Stomach (tissue), 8 donors: ENCODE measurements at regions not wholly inside any gene's neighbourhood (a gene's known extent, or its start where the extent isn't known, plus 50 kb on each side); places are given as distances from the start of the nearest gene placed in this dataset.
"Not testable (repeated sequence)": the region's sequence is repeated elsewhere in the genome, so short reads cannot be mapped to it uniquely, and the experiment has no call there.

Experiments
- DNase-seq, 2 donors: peaks; one replicate each; pipeline versions ENCODE4 v3.0.0 to v3.0.0-alpha.2; 2013 to 2019
- H3K27ac ChIP-seq, 5 donors: fragments of 200-600 bp in 4 of 5; sonication (generic) in 4 of 5; one replicate each; pipeline ENCODE4 v1.5.1; 2013 to 2019; ENCODE audit warnings: mild to moderate bottlenecking in 1 of 5, moderate library complexity in 1 of 5
- H3K27me3 ChIP-seq, 3 donors: fragments of 200-600 bp; sonication (generic); one replicate each; pipeline ENCODE4 v1.5.1; 2017 to 2019; ENCODE audit warnings: mixed run types in 1 of 3
- H3K36me3 ChIP-seq, 4 donors: fragments of 200-600 bp; sonication (generic); 1 replicate in 3 of 4; 2 replicates in 1 of 4; pipeline ENCODE4 v1.5.1; 2016 to 2019
- H3K4me1 ChIP-seq, 4 donors: fragments of 200-600 bp; sonication (generic); one replicate each; pipeline ENCODE4 v1.5.1; 2016 to 2019
- H3K4me3 ChIP-seq, 4 donors: fragments of 200-600 bp; sonication (generic) in 3 of 4; one replicate each; pipeline ENCODE4 v1.5.1; 2016 to 2019; ENCODE audit warnings: mild to moderate bottlenecking in 1 of 4
- H3K9me3 ChIP-seq, 4 donors: fragments of 200-600 bp; sonication (generic); one replicate each; pipeline ENCODE4 v1.5.1; 2016 to 2019
- EP300 ChIP-seq: sonication (generic); formaldehyde crosslinking; IDR thresholded peaks from one replicate; pipeline ENCODE4 v1.6.1; 2017; ENCODE audit warnings: antibody characterized with exemption
- POLR2A ChIP-seq, 4 donors: fragments of 450-650 bp; IDR thresholded peaks; one replicate each; pipeline ENCODE4 v1.6.1; 2016; ENCODE audit warnings: antibody characterized with exemption in 4 of 4, control low read depth in 2 of 4, mild to moderate bottlenecking in 1 of 4, moderate library complexity in 1 of 4
- POLR2AphosphoS5 ChIP-seq, 3 donors: sonication (generic); formaldehyde crosslinking; IDR thresholded peaks; one replicate each; pipeline ENCODE4 v1.6.1; 2016; ENCODE audit warnings: antibody characterized with exemption in 3 of 3
- WGBS, 5 donors: extraction: QIAGEN DNeasy Blood & Tissue Kit in 3 of 5; methylation state at CpG; one replicate each; pipeline versions ENCODE4 v1.1.5 to v1.1.7; 2013 to 2018; 5-methylcytosine and 5-hydroxymethylcytosine counted together
- intact Hi-C: fragments of 100-400 bp; cut with DNase I; formaldehyde crosslinking; loops from one replicate; pipeline ENCODE4 v1.15.1; 2023; ENCODE audit warnings: low total_unique reads
- TF ChIP-seq, protein P1 (sequence below), 7 experiments: fragments of 450-650 bp in 4 of 7; fragments of 200-600 bp in 3 of 7; sonication (generic) in 3 of 7; IDR thresholded peaks; one replicate each; pipeline ENCODE4 v1.5.1; 2016 to 2019; ENCODE audit warnings: antibody characterized with exemption in 7 of 7, control low read depth in 2 of 7, mild to moderate bottlenecking in 1 of 7
- donor health status: healthy with polysubstance abuse.
- donor health status: Bipolar disorder and iron deficiency.
- donor health status: healthy.

DNA sequence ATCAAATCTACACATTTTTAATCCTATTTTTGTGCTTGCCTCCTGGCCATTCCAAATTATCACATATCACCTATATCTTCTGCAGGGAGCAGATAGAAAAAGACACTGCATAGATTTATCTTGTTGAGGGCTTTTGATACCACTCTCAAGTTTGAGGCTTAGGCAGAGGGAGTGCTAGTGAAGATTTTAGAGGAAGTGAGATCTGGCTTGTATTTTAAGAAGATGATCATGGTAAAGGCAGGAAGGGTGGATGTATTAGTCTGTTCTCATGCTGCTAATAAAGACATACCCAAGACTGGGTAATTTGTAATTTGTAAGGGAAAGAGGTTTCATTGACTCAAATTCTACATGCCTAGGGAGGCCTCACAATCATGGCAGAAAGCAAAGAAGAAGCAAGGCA, 220.9 kb upstream of the TUT7 start:
- Histone ChIP-seq H3K4me1 (no peaks in the 10 kb centered on the region), H3K9me3 (no peaks in the 10 kb centered on the region), H3K27me3 (no peaks in the 10 kb centered on the region), H3K36me3 (no peaks in the 10 kb centered on the region), H3K4me3 (no peak overlapping the region), H3K27ac (no peak overlapping the region)
- intact Hi-C loops = no loop called here
- TF ChIP-seq, protein P1, sequence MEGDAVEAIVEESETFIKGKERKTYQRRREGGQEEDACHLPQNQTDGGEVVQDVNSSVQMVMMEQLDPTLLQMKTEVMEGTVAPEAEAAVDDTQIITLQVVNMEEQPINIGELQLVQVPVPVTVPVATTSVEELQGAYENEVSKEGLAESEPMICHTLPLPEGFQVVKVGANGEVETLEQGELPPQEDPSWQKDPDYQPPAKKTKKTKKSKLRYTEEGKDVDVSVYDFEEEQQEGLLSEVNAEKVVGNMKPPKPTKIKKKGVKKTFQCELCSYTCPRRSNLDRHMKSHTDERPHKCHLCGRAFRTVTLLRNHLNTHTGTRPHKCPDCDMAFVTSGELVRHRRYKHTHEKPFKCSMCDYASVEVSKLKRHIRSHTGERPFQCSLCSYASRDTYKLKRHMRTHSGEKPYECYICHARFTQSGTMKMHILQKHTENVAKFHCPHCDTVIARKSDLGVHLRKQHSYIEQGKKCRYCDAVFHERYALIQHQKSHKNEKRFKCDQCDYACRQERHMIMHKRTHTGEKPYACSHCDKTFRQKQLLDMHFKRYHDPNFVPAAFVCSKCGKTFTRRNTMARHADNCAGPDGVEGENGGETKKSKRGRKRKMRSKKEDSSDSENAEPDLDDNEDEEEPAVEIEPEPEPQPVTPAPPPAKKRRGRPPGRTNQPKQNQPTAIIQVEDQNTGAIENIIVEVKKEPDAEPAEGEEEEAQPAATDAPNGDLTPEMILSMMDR (IDR thresholded peaks at IDR 0.05) = no peak
- TF ChIP-seq POLR2AphosphoS5 (IDR thresholded peaks at IDR 0.05) (no peak), EP300 (no peak), POLR2A (IDR thresholded peaks at IDR 0.05) (no peak)
- no peak for DNase-seq

DNA sequence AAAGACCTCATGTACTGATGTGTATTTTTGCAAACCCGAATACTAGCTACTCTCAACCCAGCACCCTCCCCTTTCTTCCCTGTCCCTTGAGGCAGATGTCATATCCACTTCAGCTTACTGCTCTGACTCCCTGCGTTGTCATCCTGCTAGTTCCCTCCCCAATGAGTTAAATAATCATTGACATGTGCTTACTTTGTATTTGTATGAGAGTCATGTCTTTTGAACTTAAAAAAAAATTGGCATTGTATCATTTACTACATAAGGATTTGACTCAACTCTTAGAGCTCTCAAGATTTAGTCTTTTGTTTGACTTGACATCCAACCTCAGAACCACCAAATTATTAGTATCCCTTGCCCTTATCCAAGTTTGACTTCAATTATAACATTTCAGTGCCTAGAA, 219.7 kb upstream of the TUT7 start:
- Histone ChIP-seq H3K27ac (no peak overlapping the region), H3K27me3 (no peaks in the 10 kb centered on the region), H3K4me3 (no peak overlapping the region), H3K4me1 (no peaks in the 10 kb centered on the region), H3K36me3 (no peaks in the 10 kb centered on the region), H3K9me3 (peaks cover 0 to 7% (median 3%) of the 10 kb centered on the region in 4 donors)
- DNase-seq = no peak
- WGBS, 5 donors = 60 to 78% (median 73%) methylated on average over 2 of the region's 2 CpGs
- intact Hi-C loops = no loop called here
- no peak for TF ChIP-seq POLR2AphosphoS5 (IDR thresholded peaks at IDR 0.05)
- TF ChIP-seq, protein P1 (IDR thresholded peaks at IDR 0.05) = no peak
- TF ChIP-seq POLR2A (IDR thresholded peaks at IDR 0.05) = no peak
- TF ChIP-seq EP300 = no peak

DNA sequence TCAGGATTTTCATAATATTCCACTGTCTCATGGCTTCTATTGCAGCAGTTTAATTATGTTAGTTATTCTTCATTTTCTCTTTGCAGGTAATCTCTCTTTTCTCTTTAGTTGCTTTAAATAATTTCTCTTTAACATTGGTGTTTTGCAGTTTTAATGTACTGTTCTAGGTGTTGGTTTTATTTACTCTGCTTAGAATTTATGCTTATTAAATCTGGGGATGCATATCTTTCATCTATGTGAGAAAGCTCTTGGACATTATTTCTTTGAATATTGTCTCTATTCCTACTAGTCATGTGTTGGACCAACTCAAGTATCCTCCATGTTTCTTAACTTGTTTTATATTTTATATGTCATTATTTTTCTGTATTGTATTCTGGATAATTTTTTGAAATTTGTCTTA, 218.7 kb upstream of the TUT7 start:
- no peak for DNase-seq
- intact Hi-C loops = no loop called here

DNA sequence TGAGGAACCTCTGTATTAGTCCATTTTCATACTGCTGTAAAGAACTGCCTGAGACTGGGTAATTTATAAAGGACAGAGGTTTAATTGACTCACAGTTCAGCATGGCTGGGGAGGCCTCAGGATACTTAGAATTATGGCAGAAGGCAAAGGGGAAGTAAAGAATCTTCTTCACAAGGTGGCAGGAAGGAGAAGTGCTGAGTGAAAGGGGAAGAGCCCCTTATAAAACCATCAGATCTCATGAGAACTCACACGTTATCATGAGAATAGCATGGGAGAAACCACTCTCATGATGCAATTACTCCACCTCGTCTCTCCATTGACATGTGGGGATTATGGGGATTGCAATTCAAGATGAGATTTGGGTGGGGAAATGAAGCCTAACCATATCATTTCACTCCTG, 211.4 kb upstream of the TUT7 start:
- whole genome bisulfite sequencing, 5 donors = 54 to 75% (median 73%) methylated on average over 2 of the region's 2 CpGs
- intact Hi-C loops = not testable (repeated sequence)

More for the DNA sequence above, 218.7 kb upstream of the TUT7 start:
- H3K4me3 ChIP-seq = no peak overlapping the region
- no peaks in the 10 kb centered on the region for H3K36me3 ChIP-seq
- no peaks in the 10 kb centered on the region for H3K27me3 ChIP-seq
- no peak overlapping the region for H3K27ac ChIP-seq
- peaks cover 0 to 14% (median 3%) of the 10 kb centered on the region in 4 donors for H3K9me3 ChIP-seq
- H3K4me1 ChIP-seq = no peaks in the 10 kb centered on the region
- TF ChIP-seq EP300 = no peak
- TF ChIP-seq POLR2A (IDR thresholded peaks at IDR 0.05) = no peak
- TF ChIP-seq, protein P1 (IDR thresholded peaks at IDR 0.05) = no peak
- TF ChIP-seq POLR2AphosphoS5 (IDR thresholded peaks at IDR 0.05) = no peak

DNA sequence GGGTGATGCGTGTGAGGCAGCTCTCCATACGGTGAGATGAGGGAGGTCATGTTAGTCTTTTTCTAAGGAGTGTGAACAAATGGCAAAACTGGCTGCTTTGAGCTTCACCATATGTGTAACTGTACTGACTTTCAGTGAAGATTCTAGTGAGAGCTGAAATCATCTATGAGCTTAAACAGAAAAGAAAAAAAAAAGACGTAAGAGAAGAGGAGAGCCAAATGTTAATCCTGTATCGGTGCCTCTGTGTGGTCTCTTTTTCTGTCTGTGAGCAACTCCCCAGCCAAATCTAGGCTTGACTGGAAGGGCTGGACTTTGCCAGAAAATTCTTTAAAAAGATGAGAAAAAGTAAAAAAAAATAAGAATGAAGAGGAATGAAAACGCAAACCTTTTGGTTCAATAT, 209.7 kb upstream of the TUT7 start:
- intact Hi-C loops = no loop called here

More for the DNA sequence above, 211.4 kb upstream of the TUT7 start:
- not testable (repeated sequence) for H3K27ac ChIP-seq, DNase-seq, H3K4me3 ChIP-seq, H3K36me3 ChIP-seq, H3K4me1 ChIP-seq, H3K27me3 ChIP-seq
- H3K9me3 ChIP-seq = peaks cover 0 to 19% (median 6%) of the 10 kb centered on the region in 4 donors

More for the DNA sequence above, 209.7 kb upstream of the TUT7 start:
- peak in 1 of 2 donors; percentile 61 for DNase-seq
- H3K27ac ChIP-seq = no peak overlapping the region
- WGBS, 5 donors = 64 to 83% (median 77%) methylated on average over 5 of the region's 5 CpGs
- TF ChIP-seq, protein P1 (IDR thresholded peaks at IDR 0.05) = no peak
- no peak for TF ChIP-seq POLR2AphosphoS5 (IDR thresholded peaks at IDR 0.05)
- TF ChIP-seq POLR2A (IDR thresholded peaks at IDR 0.05) = no peak
- TF ChIP-seq EP300 = no peak
- H3K4me1 ChIP-seq = peaks cover 0 to 8% (median 0%) of the 10 kb centered on the region in 4 donors
- no peaks in the 10 kb centered on the region for H3K36me3 ChIP-seq
- peaks cover 0 to 13% (median 2%) of the 10 kb centered on the region in 4 donors for H3K9me3 ChIP-seq
- no peaks in the 10 kb centered on the region for H3K27me3 ChIP-seq
- no peak overlapping the region for H3K4me3 ChIP-seq
